Colonic mucosa (tissue), 4 donors: ENCODE measurements at regions not wholly inside any gene's neighbourhood (a gene's known extent, or its start where the extent isn't known, plus 50 kb on each side); places are given as distances from the start of the nearest gene placed in this dataset.

Experiments used
- DNase-seq: peaks from one replicate; pipeline ENCODE4 v3.0.0-alpha.2; 2020
- H3K27ac ChIP-seq: fragments of 200-600 bp; one replicate; pipeline ENCODE4 v1.8.0; 2021
- H3K27me3 ChIP-seq: fragments of 200-600 bp; one replicate; pipeline ENCODE4 v1.8.0; 2021
- H3K36me3 ChIP-seq: fragments of 200-600 bp; one replicate; pipeline ENCODE4 v1.8.0; 2021
- H3K4me1 ChIP-seq: fragments of 200-600 bp; one replicate; pipeline ENCODE4 v1.8.0; 2021; ENCODE audit warnings: mild to moderate bottlenecking
- H3K4me3 ChIP-seq: fragments of 200-600 bp; one replicate; pipeline ENCODE4 v1.8.0; 2021
- H3K9ac ChIP-seq, 2 donors: one replicate each; pipeline ENCODE4 v1.7.0; 2013; ENCODE audit warnings: control low read depth in 2 of 2, low read depth in 2 of 2, low read length in 2 of 2
- H3K9me3 ChIP-seq: fragments of 200-600 bp; one replicate; pipeline ENCODE4 v1.8.0; 2021
- CTCF ChIP-seq: fragments of 200-600 bp; IDR thresholded peaks from one replicate; pipeline ENCODE4 v1.8.0; 2022; ENCODE audit warnings: antibody characterized with exemption, mild to moderate bottlenecking
- intact Hi-C: fragments of 100-400 bp; cut with DNase I; formaldehyde crosslinking; loops from one replicate; pipeline ENCODE4 v1.14.1; 2022
- donor health status: healthy.
- donor health status: DM: no; HTN: no; CAD: no.
- donor health status: DM: no; HTN: no; CAD: no.

- DNase-seq, result no peak
- no peak for TF ChIP-seq CTCF
Measured at GRCh38 chr6:103264020-103264419, 1595.7 kb downstream of the HACE1 start.

GRCh38 chr6:103255132-103255531, 1604.6 kb downstream of the HACE1 start:
- no peak for DNase-seq
- no peak overlapping the region for H3K27ac ChIP-seq
- intact Hi-C loops, result no loop called here
- H3K4me3 ChIP-seq, result no peak overlapping the region
- no peaks in the 10 kb centered on the region for H3K9me3 ChIP-seq
- no peaks in the 10 kb centered on the region for H3K27me3 ChIP-seq
- no peaks in the 10 kb centered on the region for H3K4me1 ChIP-seq
- no peaks in the 10 kb centered on the region for H3K36me3 ChIP-seq
- no peak overlapping the region for H3K9ac ChIP-seq
- no peak for TF ChIP-seq CTCF

More at GRCh38 chr6:103264020-103264419, 1595.7 kb downstream of the HACE1 start:
- H3K9ac ChIP-seq, result no peak overlapping the region
- no peaks in the 10 kb centered on the region for H3K36me3 ChIP-seq
- intact Hi-C loops, result no loop called here
- H3K4me1 ChIP-seq, result no peaks in the 10 kb centered on the region
- no peaks in the 10 kb centered on the region for H3K9me3 ChIP-seq
- no peak overlapping the region for H3K27ac ChIP-seq
- H3K4me3 ChIP-seq, result no peak overlapping the region
- H3K27me3 ChIP-seq, result no peaks in the 10 kb centered on the region

- no peak for DNase-seq
- intact Hi-C loops, result no loop called here
- Histone ChIP-seq H3K27me3 (no peaks in the 10 kb centered on the region), H3K4me1 (no peaks in the 10 kb centered on the region), H3K27ac (no peak overlapping the region), H3K9me3 (no peaks in the 10 kb centered on the region), H3K9ac (no peak overlapping the region), H3K4me3 (no peak overlapping the region), H3K36me3 (no peaks in the 10 kb centered on the region)
- TF ChIP-seq CTCF, result no peak
Measured at GRCh38 chr6:103236923-103237322, 1622.8 kb downstream of the HACE1 start.

- Histone ChIP-seq H3K27me3 (no peaks in the 10 kb centered on the region), H3K9ac (no peak overlapping the region), H3K36me3 (no peaks in the 10 kb centered on the region), H3K27ac (no peak overlapping the region), H3K4me1 (no peaks in the 10 kb centered on the region), H3K9me3 (no peaks in the 10 kb centered on the region), H3K4me3 (no peak overlapping the region)
- intact Hi-C loops, result no loop called here
- TF ChIP-seq CTCF, result no peak
- no peak for DNase-seq
Measured at GRCh38 chr6:103231181-103231580, 1628.5 kb downstream of the HACE1 start.

GRCh38 chr6:103215847-103216246, 1643.9 kb downstream of the HACE1 start:
- Histone ChIP-seq H3K36me3 (no peaks in the 10 kb centered on the region), H3K9ac (no peak overlapping the region), H3K9me3 (no peaks in the 10 kb centered on the region), H3K27ac (no peak overlapping the region), H3K27me3 (no peaks in the 10 kb centered on the region), H3K4me1 (no peaks in the 10 kb centered on the region), H3K4me3 (no peak overlapping the region)
- no peak for TF ChIP-seq CTCF
- intact Hi-C loops, result no loop called here
- no peak for DNase-seq

- H3K4me1 ChIP-seq, result no peaks in the 10 kb centered on the region
- H3K27me3 ChIP-seq, result no peaks in the 10 kb centered on the region
- no peaks in the 10 kb centered on the region for H3K9me3 ChIP-seq
- H3K36me3 ChIP-seq, result no peaks in the 10 kb centered on the region
- no peak overlapping the region for H3K27ac ChIP-seq
- intact Hi-C loops, result no loop called here
- H3K9ac ChIP-seq, result no peak overlapping the region
- DNase-seq, result no peak
- H3K4me3 ChIP-seq, result no peak overlapping the region
- no peak for TF ChIP-seq CTCF
Measured at GRCh38 chr6:103210686-103211085, 1649.0 kb downstream of the HACE1 start.
